HG02970 (cell line): ENCODE measurements at regions not wholly inside any gene's neighbourhood (a gene's known extent, or its start where the extent isn't known, plus 50 kb on each side); places are given as distances from the start of the nearest gene placed in this dataset.
"Not testable (repeated sequence)": the region's sequence is repeated elsewhere in the genome, so short reads cannot be mapped to it uniquely, and the experiment has no call there.

ENCODE experiments used
- ATAC-seq: cut with Tn5 transposase; IDR thresholded peaks from one replicate; pipeline ENCODE4 v1.9.1; 2021; ENCODE audit warnings: mild to moderate bottlenecking, moderate library complexity, moderate number of reproducible peaks; ENCODE audit not compliant: unreplicated experiment, low FRiP score

GRCh38 chr2:215835231-215835630 lies 178.1 kb downstream of the MREG start:
- no peak for ATAC-seq

GRCh38 chr2:215833531-215834162 lies 179.7 kb downstream of the MREG start:
- no peak for ATAC-seq

DNA sequence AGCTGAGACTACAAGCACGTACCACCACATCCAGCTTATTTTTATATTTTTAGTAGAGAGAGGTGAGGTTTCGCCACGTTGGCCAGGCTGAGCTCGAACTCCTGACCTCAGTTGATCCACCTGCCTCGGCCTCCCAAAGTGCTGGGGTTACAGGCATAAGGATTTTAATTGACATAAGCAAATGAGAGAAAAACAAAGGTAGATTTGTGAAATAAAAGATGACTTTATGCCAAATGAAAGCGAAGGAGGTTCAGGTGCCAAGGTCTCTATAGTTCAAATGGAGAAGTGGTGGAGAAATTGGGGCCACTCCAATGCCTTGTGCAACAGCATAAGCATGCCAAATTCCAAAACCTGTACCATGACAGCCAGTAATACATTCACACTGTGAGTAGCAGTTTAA lies 180.6 kb downstream of the MREG start:
- ATAC-seq: no peak

DNA sequence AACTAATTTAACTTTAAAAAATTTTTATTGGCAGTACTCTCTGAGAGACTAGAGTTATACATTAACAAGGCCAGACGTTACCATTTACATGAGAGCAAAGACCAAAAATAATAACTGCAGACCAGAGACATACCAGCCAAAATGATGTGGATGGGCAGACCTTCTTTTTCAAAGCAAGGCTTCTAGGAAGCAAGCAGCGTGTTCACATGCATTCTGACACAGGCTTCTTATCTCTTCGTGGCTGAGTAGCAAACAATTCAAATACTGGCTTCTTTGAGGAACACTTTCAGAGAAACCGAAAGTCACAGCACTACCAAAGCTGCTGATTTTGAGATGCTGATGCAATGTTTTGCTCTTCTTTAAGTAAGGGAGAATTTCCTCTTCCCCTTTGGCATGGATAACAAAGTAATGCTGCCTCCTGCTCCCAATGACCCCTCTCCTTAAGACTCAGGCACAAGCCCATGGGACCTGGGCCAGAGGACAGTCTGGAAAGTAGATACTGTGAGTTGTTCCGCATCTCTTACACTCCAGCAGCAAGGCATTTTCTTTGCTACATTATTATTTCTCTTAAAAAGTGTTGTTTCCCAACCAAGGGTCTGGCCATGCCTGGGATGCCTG lies 181.9 kb downstream of the MREG start:
- no peak for ATAC-seq

DNA sequence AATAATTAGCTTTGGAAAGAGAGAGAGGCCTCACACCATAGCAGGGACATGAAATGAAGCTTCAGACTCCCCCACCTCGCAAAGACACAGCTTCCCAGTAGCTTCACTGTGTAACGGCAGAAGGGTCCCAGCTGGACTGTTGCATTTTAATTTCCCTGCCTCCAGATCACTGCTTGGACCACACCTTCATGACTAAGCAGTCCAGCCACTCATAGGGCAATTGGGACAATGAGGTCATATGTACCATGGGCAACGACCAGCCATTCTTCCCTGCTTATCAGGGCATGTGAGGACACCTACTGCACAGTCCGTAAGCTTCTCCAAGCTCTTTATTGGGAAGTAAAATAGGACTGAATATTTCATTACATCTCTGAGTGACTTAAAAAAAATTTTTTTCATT lies 183.0 kb downstream of the MREG start:
- no peak for ATAC-seq

- ATAC-seq: no peak
Observed at GRCh38 chr2:215829261-215829660, 184.1 kb downstream of the MREG start.

DNA sequence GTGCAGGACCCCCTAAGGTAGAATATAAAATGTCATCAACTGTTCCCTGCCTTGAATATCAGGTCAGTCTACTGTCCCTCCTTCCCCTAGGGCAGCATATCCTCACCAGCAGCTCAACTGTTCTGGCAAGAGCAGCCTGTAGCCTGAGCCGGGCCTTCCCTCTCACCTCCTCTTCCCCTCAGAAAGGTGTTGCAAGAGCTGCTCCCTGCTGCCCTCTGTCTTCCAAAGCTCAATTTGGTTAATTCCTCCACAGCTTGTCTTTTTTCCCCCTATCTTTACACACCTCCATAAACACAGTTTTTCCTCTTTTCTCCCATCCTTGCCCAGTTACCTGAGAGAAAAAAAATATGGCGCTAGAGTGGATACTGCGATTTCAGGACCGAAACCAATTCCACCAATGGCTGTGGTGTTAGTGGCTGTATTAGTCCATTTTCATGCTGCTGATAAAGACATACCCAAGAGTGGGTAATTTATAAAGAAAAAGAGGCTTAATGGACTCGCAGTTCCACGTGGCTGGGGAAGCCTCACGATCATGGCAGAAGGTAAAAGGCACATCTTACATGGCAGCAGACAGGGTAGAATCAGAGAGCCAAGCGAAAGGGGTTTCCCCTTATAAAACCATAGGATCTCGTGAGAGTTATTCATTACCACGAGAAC lies 184.7 kb downstream of the MREG start:
- ATAC-seq: peak; percentile 71

GRCh38 chr2:215826838-215827441 lies 186.4 kb downstream of the MREG start:
- no peak for ATAC-seq

- no peak for ATAC-seq
Observed at GRCh38 chr2:215826376-215826775, 187.0 kb downstream of the MREG start.

GRCh38 chr2:215825707-215826106 lies 187.6 kb downstream of the MREG start:
- ATAC-seq: no peak

- not testable (repeated sequence) for ATAC-seq
Observed at GRCh38 chr2:215821298-215821697, 192.1 kb downstream of the MREG start.

DNA sequence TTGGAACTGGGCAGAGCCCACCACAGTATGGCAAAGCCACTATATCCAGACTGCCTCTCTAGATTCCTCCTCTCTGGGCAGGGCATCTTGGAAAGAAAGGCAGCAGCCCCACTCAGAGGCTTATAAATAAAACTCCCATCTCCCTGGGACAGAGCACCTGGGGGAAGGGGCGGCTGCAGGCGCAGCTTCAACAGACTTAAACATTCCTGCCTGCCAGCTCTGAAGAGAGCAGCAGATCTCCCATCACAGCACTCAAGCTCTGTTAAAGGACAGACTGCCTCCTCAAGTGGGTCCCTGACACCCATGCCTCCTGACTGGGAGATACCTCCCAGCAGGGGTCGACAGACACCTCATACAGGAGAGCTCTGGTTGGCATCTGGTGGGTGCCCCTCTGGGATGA lies 193.6 kb downstream of the MREG start:
- ATAC-seq: not testable (repeated sequence)

DNA sequence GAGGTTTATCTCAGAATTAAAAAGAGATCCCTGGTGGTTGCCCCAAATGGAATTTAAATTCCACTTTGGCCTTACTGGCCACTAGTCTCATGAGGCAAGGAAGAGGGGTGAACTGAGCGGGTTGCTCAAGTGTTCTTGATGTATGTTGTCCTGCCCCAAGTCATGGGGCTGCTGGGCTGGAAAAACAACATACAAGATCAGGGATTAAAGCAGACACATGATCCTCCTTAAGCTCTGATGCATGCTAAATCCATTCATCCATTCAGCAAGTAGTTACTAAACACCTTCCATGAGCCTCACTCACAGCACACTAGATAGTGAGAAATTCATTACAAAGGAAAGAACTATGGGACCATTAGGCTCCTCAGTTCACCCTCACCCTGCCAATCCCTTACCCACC lies 196.3 kb downstream of the MREG start:
- ATAC-seq: no peak

DNA sequence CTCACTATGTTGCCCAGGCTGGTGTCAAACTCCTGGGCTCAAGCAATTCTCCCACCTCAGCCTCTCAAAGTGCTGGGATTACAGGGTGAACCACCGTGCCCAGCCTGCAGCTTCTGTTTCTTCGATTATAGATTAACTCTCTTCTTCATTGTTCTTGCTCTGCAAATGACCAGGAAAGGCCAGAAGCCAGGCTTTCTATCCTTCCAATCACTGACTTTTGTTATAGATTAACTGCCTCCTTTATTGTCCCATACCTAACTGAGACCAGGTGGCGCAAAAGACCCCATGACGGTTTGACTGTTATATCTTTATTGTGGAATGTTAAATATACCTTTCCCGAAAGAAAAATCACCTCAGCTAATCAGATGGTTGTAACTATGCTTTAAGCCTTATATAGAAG lies 196.9 kb downstream of the MREG start:
- ATAC-seq: no peak

GRCh38 chr2:215815960-215816359 lies 197.4 kb downstream of the MREG start:
- ATAC-seq: no peak

DNA sequence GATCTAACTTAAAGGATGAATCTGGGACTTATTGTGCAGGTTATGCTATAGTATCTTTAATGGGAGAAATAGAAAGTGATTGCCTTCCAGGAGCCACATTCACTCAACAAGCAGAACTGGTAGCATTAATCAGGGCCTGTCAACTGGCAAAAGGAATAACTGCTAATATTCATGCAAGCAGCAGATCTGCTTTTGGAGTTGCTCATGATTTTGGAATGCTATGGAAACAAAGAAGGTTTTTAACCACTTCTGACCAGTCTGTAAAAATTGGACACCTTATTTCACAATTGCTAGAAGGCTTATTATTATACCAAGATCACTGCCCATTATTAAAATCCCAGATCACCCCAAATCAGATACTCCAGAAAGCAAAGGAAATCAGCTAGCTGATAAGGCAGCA lies 200.4 kb downstream of the MREG start:
- no peak for ATAC-seq

GRCh38 chr2:215811409-215812345 lies 201.7 kb downstream of the MREG start:
- peak; percentile 95 for ATAC-seq

DNA sequence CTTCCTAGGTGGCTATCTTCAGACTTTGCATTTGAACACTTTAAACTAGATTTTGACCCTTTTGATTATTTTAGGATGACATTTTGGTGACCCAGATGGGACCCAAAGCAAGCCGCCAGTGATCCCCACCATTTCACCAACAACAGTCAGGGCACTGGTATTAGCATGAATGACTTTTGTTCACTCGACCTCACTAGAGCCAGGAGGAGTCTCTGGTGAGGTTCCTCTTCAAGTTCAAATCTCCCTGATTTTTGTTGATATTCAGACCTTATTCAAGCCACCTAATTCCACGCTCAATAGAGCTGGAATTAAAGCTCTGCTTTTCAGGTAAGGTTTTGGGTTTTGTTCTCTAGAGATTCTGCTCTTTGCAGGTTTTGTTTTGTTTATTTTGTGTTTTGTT lies 202.3 kb downstream of the MREG start:
- peak; percentile 27 for ATAC-seq

DNA sequence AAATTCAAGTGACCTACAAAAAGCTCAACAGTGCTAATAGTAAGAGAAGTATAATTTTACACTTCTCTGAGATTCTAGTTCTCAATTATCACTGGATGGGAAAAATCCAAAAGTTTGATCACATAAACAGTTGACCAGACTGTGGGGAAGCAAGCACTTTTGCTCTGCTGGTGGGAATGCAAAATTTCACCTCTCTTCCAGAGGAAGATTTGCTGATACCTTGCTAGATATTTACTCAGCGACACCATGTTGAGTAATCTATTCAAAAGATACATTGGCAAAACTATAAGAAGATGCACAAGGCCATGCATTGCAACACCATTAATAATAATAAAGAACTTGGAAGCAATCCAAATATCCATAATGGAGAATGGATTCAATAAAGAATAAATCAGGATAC lies 204.4 kb downstream of the MREG start:
- no peak for ATAC-seq

DNA sequence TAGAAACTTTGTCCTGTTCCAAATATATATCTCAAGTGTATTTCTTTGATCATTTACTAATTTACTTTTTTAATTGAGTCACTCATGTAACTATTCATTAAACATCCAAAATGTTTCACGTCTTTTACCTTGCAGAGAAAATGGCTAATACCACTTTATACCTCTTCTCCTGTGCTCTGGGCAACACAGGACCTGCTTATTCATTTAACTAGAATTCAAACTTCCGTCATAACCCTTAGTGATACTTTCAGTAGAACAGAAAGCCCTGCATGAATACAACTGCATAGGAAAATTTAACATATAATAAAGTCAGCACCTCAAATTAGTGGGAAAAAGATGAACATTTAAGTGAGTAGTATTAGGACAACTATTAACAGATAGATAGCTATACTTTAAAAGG lies 205.2 kb downstream of the MREG start:
- ATAC-seq: no peak

DNA sequence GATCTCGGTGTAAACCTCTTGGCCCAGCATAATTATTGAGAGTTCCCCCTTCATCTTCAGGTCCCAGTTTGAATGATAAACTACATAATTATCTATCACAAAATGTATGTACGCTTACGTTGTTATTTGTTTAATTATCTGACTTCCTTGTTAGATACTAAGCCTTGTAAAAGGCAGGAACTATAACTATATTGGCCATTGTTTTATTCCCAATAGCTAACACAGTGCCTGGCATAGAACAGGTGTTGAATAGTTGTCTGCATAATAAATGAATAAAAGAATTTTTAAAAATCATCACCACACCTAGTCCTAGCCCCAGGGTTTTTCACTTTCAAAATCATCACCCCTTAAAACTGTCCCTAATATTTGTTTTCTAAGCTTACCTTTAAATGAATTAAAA lies 207.9 kb downstream of the MREG start:
- ATAC-seq: no peak
